ENCODE measurements at regions not wholly inside any gene's neighbourhood (a gene's known extent, or its start where the extent isn't known, plus 50 kb on each side); places are given as distances from the start of the nearest gene placed in this dataset.

DNA sequence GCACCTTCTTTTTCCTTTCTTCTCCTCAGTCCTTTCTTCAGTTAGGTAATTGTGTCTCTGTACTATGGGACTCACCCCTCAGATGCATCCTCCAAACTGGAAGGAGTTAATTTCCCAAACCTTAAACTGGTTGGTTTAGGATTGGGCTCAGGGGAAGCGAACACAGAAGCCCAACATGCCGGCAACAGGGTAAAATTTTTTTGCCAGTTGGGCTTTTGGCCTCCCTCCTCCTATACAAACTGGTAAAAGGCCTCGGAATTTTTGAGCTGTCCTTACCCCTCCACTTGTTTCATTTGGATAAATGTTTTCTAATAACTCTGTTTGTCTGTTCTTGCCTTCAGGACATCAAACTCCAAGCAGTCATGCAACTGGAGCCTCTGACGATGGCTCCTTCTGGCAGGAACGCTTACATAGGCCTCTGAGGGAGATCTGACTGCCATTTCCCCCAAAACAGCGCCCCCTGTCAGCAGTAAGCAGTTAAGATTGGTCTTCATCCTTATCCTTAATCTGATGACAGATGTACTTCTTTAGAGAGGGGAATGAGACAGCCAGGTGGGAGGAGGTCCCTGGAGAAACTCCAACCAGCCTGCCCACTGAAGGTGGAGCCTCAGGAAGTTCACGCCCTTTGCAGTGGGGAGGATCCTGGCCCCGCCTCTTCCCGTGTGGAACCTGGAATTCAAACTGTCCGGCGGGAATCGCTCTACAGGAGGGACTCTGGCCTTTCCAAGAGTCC is 57.8 kb upstream of the SPINK5 start:
- TF ChIP-seq, protein P1, sequence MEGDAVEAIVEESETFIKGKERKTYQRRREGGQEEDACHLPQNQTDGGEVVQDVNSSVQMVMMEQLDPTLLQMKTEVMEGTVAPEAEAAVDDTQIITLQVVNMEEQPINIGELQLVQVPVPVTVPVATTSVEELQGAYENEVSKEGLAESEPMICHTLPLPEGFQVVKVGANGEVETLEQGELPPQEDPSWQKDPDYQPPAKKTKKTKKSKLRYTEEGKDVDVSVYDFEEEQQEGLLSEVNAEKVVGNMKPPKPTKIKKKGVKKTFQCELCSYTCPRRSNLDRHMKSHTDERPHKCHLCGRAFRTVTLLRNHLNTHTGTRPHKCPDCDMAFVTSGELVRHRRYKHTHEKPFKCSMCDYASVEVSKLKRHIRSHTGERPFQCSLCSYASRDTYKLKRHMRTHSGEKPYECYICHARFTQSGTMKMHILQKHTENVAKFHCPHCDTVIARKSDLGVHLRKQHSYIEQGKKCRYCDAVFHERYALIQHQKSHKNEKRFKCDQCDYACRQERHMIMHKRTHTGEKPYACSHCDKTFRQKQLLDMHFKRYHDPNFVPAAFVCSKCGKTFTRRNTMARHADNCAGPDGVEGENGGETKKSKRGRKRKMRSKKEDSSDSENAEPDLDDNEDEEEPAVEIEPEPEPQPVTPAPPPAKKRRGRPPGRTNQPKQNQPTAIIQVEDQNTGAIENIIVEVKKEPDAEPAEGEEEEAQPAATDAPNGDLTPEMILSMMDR (IDR thresholded peaks at IDR 0.05) = no peak
- no peak for TF ChIP-seq EP300 (IDR thresholded peaks at IDR 0.05)

All from upper lobe of left lung (tissue), 4 donors.